Osteoblast (primary cell): ENCODE measurements at regions not wholly inside any gene's neighbourhood (a gene's known extent, or its start where the extent isn't known, plus 50 kb on each side); places are given as distances from the start of the nearest gene placed in this dataset.

Source experiments
- DNase-seq: peaks from one replicate; pipeline ENCODE4 v3.0.0; 2011; ENCODE audit warnings: low spot score, mixed read lengths; ENCODE audit not compliant: insufficient read length; ENCODE audit errors: missing footprints
- H2AFZ ChIP-seq: 2 replicates; pipeline ENCODE4 v1.6.0; 2011; ENCODE audit warnings: mild to moderate bottlenecking, low read length
- H3K27ac ChIP-seq: 2 replicates; pipeline ENCODE4 v1.5.1; 2011; ENCODE audit warnings: mild to moderate bottlenecking, low read depth, low read length, moderate library complexity
- H3K27me3 ChIP-seq: 2 replicates; pipeline ENCODE4 v1.6.0; 2012; ENCODE audit warnings: mild to moderate bottlenecking, control low read depth, inconsistent platforms, low read length, moderate library complexity; ENCODE audit not compliant: insufficient read depth
- H3K36me3 ChIP-seq: 2 replicates; pipeline ENCODE4 v1.5.1; 2011; ENCODE audit warnings: mild to moderate bottlenecking, low read length, control low read depth, moderate library complexity; ENCODE audit not compliant: insufficient read depth
- H3K4me1 ChIP-seq: 2 replicates; pipeline ENCODE4 v1.5.1; 2011; ENCODE audit warnings: mild to moderate bottlenecking, low read length, control low read depth, moderate library complexity; ENCODE audit not compliant: insufficient read depth
- H3K4me2 ChIP-seq: 2 replicates; pipeline ENCODE4 v1.6.0; 2011; ENCODE audit warnings: mild to moderate bottlenecking, low read length; ENCODE audit not compliant: insufficient read depth
- H3K4me3 ChIP-seq: fragments of 200-600 bp; sonication (generic); 3 replicates; pipeline ENCODE4 v1.5.1; 2012; ENCODE audit warnings: mild to moderate bottlenecking, low read length, inconsistent platforms; ENCODE audit not compliant: insufficient read depth
- H3K79me2 ChIP-seq: 2 replicates; pipeline ENCODE4 v1.6.0; 2012; ENCODE audit warnings: mild to moderate bottlenecking, low read length, control low read depth, inconsistent platforms; ENCODE audit not compliant: insufficient read depth
- H3K9me3 ChIP-seq: 2 replicates; pipeline ENCODE4 v1.5.1; 2011; ENCODE audit warnings: low read depth, low read length, control low read depth
- H4K20me1 ChIP-seq: 2 replicates; pipeline ENCODE4 v1.6.0; 2012; ENCODE audit warnings: mild to moderate bottlenecking, low read length, control low read depth; ENCODE audit not compliant: insufficient read depth
- TF ChIP-seq, protein P1 (sequence below): IDR thresholded peaks from 2 replicates; pipeline ENCODE4 v1.5.1; 2011; ENCODE audit warnings: mild to moderate bottlenecking, low read depth, low read length, moderate library complexity; ENCODE audit errors: extremely low read depth

- Histone ChIP-seq H3K79me2 (no peaks in the 10 kb centered on the region), H3K4me3 (no peak overlapping the region), H3K4me2 (no peak overlapping the region), H3K27me3 (no peaks in the 10 kb centered on the region), H3K27ac (no peak overlapping the region), H4K20me1 (no peaks in the 10 kb centered on the region), H3K9me3 (no peaks in the 10 kb centered on the region), H2AFZ (no peak overlapping the region), H3K36me3 (no peaks in the 10 kb centered on the region), H3K4me1 (peaks cover 9% of the 10 kb centered on the region)
- DNase-seq = peak; percentile 6
- TF ChIP-seq, protein P1, sequence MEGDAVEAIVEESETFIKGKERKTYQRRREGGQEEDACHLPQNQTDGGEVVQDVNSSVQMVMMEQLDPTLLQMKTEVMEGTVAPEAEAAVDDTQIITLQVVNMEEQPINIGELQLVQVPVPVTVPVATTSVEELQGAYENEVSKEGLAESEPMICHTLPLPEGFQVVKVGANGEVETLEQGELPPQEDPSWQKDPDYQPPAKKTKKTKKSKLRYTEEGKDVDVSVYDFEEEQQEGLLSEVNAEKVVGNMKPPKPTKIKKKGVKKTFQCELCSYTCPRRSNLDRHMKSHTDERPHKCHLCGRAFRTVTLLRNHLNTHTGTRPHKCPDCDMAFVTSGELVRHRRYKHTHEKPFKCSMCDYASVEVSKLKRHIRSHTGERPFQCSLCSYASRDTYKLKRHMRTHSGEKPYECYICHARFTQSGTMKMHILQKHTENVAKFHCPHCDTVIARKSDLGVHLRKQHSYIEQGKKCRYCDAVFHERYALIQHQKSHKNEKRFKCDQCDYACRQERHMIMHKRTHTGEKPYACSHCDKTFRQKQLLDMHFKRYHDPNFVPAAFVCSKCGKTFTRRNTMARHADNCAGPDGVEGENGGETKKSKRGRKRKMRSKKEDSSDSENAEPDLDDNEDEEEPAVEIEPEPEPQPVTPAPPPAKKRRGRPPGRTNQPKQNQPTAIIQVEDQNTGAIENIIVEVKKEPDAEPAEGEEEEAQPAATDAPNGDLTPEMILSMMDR = no peak
Measured at GRCh38 chr7:20267482-20267881, 50.3 kb upstream of the MACC1 start.

- no peak for DNase-seq
- H3K27me3 ChIP-seq = no peaks in the 10 kb centered on the region
- H4K20me1 ChIP-seq = no peaks in the 10 kb centered on the region
- H3K4me2 ChIP-seq = no peak overlapping the region
- TF ChIP-seq, protein P1 = no peak
- H3K36me3 ChIP-seq = no peaks in the 10 kb centered on the region
- no peak overlapping the region for H3K27ac ChIP-seq
- peak overlapping the region; percentile 42 for H2AFZ ChIP-seq
- H3K9me3 ChIP-seq = no peaks in the 10 kb centered on the region
- no peak overlapping the region for H3K4me3 ChIP-seq
- no peaks in the 10 kb centered on the region for H3K79me2 ChIP-seq
- H3K4me1 ChIP-seq = peaks cover 9% of the 10 kb centered on the region
Measured at GRCh38 chr7:20268824-20269223, 51.6 kb upstream of the MACC1 start.

DNA sequence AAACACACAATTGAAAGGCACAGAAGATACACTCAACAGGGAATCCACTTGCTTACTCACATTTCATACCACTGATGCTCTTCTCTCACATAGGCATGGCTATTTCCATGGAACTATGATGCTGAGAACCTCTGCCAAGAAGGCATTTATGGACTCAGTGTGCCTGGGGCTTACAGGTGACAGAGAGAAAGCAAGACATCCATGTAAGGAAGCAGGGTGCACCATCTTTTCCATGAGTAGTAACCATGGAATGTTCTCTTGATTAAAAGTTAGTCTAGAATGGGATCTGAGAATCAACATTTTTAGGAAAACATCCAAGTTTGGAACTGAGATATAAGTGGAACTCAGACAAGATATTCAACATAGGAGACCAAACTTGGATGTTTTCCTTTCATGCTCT, 52.5 kb upstream of the MACC1 start:
- H3K27ac ChIP-seq = no peak overlapping the region
- no peak for DNase-seq

GRCh38 chr7:20270371-20270770, 53.2 kb upstream of the MACC1 start:
- no peaks in the 10 kb centered on the region for H3K36me3 ChIP-seq
- TF ChIP-seq, protein P1 = no peak
- H3K27me3 ChIP-seq = no peaks in the 10 kb centered on the region
- no peak overlapping the region for H2AFZ ChIP-seq
- no peak overlapping the region for H3K4me2 ChIP-seq
- H3K27ac ChIP-seq = no peak overlapping the region
- no peaks in the 10 kb centered on the region for H3K79me2 ChIP-seq
- H4K20me1 ChIP-seq = no peaks in the 10 kb centered on the region
- H3K4me3 ChIP-seq = no peak overlapping the region
- no peak for DNase-seq
- no peaks in the 10 kb centered on the region for H3K9me3 ChIP-seq
- peaks cover 9% of the 10 kb centered on the region for H3K4me1 ChIP-seq

More for the DNA sequence above, 52.5 kb upstream of the MACC1 start:
- Histone ChIP-seq H3K79me2 (no peaks in the 10 kb centered on the region), H3K4me1 (peaks cover 9% of the 10 kb centered on the region), H3K36me3 (no peaks in the 10 kb centered on the region), H3K4me3 (no peak overlapping the region), H3K9me3 (no peaks in the 10 kb centered on the region), H2AFZ (peak overlapping the region; percentile 1), H4K20me1 (no peaks in the 10 kb centered on the region), H3K27me3 (no peaks in the 10 kb centered on the region), H3K4me2 (no peak overlapping the region)
- TF ChIP-seq, protein P1 = no peak
